NCI-H1436 treated with DMSO at 0.1 percent for 48 hours (cell line): ENCODE measurements at regions not wholly inside any gene's neighbourhood (a gene's known extent, or its start where the extent isn't known, plus 50 kb on each side); places are given as distances from the start of the nearest gene placed in this dataset.

Experiments used
- DNase-seq: peaks from one replicate; lab custom pipeline; 2025; lab: John Stamatoyannopoulos, UW

GRCh38 chr10:57535306-57535705 is 732.4 kb downstream of the IPMK start:
- DNase-seq = no peak

DNA sequence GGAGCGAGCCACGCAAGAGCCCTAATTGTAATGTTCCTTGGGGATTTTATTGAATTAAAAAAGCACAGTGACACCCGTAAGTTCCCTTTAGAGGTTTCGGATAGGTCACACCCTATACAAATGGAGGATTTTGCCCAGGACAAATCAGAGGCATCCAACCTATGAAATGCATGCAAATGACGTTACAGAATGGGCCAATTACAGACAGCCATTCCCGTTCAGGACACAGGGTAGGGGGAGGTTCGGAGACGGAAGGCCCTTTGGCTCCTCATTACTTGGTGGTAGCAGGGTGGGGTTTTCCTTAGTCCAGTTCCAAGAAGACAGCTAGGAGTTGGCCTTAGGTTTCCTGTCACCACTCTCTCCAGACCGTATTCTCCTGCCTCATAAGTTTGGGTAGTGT is 754.1 kb downstream of the IPMK start:
- DNase-seq = no peak

DNA sequence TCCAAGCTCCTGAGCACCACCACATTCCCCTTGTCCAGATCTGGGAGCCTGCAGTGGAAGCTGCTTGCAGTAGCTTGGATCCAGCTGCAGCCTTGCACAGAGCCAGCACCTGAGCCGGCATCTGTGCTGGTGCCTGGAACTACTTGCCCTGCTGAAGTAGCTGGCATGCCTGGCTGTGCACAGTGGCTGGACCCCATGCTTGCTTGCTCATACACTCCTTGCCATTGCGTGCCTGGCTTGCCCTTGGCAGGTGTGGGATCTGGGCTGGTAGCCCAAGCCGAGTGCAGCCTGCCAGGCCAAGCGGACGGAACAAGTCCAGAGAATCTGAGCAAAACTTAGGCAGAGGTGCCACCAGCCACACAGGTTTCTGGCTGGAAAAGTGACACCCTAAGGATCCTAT is 759.9 kb downstream of the IPMK start:
- DNase-seq = no peak

- DNase-seq = no peak
Measured at GRCh38 chr10:57506414-57507094, 761.1 kb downstream of the IPMK start.

DNA sequence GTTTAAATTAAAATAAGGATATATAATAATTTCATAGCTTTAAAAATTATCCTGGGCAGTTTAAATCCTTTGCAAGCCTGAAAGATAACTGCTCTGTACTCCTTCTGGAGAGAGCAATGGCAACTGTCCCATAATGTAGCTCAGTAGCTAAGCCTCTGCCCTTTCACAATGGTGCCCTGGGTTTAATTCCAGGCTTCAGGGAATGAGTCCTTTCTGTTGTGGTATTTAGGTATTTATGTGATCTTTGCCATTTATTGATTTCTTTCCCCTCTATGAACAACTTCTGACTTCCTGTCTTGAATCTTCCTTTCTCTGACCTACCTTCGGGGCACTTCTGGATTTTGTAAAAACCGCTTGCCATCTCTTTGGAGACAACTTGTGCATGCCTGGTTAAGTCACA is 773.2 kb downstream of the IPMK start:
- DNase-seq = no peak

- no peak for DNase-seq
Measured at GRCh38 chr10:57482259-57482658, 785.4 kb downstream of the IPMK start.

DNA sequence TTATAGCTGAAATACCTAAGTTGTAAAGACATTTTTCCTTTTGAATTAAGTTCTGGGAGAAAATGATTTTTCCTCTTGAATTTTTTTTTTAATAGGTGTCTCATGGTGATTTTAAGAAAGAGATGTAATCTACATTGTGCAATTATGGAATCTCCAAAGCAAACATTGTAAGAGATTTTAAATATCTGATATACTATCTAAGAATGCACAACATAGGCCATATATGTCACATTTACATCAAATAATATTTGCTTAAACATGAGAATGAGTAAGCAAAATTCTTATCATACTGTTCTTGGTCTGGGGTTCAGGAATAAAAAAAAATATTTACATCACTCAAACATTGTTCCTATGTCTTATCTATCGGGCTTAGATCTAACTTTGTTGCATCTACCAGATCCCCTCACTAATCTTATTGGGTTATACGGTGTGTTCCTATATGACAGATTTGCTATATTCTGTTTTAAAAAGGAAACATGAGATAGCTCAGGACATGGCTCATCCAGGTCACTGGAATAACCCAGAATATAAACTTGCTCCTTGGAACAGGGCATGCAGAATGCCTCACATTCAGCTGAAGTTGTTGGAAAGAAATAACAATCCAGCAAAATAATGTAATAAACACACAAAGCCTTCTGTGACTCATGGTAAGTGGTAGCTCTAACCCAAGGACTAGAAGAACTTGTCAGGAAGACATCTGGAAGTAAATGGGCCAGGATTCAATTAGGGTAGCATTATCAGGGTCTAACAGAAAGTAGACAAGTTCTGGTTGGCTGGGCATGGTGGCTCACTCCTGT is 794.7 kb downstream of the IPMK start:
- no peak for DNase-seq

DNA sequence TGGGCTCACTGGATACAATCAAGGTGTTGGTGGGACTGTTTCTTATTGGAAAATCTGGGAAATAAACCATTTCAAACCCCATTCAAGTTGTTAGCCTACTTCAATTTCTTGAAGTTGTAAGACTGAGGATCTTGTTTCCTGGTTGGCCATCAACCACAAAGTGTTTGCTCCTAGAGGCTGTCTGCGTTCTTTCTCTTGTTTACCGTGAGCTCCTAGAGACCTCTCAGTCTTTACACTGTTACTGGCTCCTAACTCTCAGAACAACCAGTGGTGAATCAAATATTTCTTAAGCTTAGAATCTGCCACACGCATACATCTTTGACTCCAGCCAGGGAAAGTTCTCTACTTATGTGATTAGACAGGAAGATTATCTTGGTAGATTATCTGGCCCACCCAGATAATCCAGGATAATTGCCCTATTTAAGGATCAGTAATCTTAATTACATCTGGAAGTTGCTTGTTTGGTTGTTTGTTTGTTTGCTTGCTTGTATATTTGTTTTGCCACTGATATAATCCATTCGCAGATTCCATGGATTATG is 798.7 kb downstream of the IPMK start:
- DNase-seq = no peak

GRCh38 chr10:57465155-57465554 is 802.5 kb downstream of the IPMK start:
- no peak for DNase-seq

- DNase-seq = no peak
Measured at GRCh38 chr10:57460540-57460939, 807.2 kb downstream of the IPMK start.

GRCh38 chr10:57457972-57458512 is 809.7 kb downstream of the IPMK start:
- no peak for DNase-seq

- DNase-seq = no peak
Measured at GRCh38 chr10:57430376-57430775, 837.3 kb downstream of the IPMK start.

DNA sequence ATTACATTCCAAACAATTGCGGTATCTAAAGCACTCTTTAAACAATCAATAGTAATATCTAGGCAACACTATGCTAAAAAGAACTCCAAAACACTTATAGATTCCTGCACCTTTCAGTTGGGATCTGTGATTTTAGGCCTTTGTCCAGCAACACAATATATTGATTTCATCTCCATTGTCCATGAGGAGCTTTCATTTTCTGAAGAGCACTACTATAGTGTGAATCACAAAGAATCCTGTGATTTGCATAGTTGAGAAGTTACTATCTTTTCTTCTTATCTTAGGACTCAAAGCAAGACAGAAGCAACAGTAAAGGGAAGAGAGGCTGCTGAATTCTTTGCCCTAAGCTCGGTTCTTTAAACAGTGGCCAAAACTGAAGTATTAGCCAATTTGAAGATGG is 846.8 kb downstream of the IPMK start:
- no peak for DNase-seq

DNA sequence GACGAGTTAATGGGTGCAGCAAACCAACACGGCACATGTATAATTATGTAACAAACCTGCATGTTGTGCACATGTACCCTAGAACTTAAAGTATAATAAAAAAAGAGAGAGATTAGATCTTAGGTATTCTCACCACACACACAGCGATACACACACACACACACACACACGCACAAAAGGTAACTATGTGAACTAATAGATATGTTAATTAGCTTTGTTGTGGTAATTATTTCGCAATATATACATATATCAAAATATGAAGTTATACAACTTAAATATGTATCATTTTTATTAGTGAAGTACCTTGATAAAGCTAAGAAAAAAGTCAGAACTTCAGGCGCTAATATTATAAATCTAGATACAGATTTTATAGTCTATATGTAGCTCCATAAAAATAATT is 849.2 kb downstream of the IPMK start:
- no peak for DNase-seq

DNA sequence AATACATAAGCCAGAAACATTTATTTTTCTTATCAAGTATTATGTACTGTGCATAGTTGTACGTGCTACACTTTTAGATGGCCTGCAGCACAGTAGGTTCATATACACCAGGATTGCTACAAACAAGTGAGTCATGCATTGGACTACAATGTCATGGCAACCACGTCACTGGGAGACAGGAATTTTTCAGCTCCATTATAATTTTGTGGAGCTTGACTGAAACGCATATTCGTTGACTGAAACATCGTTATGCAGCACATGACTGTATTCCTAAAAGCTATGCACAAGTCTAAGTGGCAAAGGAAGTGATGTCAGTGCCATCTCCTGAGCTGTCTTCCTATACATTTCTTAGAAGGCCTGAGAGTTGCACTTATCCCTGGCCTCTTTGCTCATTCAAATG is 871.8 kb downstream of the IPMK start:
- DNase-seq = no peak

DNA sequence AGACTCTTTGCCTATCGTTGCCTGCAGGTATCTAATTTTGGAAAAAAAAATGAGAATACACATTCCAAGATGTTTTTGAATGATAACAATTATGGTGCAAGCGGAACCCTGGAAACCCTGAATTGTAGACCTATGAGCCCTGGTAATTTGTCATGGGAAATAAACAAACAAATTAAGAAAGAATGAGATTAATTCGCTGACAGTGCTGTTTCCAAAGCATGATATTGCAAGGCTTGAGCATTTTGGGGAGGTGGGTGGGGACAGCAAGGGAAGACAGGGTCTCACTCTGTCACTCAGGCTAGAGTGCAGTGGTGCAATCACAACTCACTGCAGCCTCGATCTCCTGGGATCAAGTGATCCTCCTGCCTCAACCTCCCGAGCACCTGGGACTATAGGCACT is 900.3 kb downstream of the IPMK start:
- no peak for DNase-seq

DNA sequence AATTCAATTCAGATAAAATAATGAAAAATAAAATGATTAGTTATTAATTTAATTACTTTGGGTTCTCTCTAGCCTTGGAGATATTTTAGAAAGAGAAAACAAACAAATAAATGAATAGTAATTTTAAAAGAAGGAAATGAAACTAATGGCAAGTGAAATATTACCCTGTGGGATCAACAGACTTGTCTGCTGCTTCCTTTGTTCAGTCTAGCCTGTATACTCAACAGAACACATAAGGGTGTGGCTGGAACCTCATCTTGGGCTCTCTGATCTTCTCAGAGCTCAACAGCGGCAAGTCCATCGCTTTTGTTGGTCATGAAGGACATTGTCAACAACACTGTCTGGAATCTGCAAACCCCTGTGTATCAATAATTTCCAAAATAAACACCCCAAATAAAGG is 904.9 kb downstream of the IPMK start:
- no peak for DNase-seq

DNA sequence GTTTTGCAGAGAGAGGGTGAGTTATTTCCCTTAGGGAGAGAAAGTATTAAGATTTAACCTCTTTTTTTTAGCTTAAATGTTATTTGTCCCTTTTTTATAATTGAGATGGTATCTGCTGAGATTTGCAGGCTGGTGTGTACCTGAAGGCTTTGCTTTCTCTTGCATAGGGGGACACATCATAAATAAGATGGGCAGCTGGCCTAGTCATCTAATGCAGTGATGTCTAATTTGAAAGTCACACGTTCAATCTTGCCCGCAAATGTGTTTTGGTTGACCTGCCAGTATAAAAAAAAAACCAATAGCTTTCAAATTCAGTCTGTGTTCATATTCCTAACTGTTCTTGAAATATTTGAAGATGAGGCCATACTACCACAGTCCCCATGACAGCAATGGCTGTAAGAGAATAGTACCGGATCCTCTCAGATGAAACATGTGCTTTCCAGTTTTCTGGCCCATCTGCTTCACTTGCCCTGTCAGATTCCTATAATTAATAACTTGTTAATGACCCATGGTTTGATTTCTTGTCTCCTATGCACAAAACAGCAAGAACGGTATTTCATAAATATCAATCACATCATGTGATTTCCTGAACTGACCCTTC is 914.2 kb downstream of the IPMK start:
- no peak for DNase-seq

- no peak for DNase-seq
Measured at GRCh38 chr10:57351076-57351475, 916.6 kb downstream of the IPMK start.

DNA sequence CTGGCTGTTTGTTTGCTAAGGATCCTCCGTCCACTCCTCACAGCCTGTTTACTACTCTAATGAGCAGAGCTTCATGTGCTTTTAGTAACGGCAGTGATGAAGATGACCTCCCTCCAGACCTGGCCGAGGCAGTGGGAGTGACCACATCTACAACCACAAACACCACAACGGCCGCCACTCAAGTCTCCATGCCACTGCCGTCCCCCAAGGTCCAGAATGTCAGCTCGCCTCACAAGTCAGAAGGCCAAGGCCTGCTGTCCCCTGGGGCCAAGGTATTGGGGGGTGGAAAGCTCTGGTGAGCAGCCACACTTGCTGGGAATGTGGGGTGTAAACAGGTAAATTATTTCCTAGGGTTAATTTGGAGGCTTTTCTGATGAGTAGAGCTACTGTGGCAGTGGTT is 926.4 kb downstream of the IPMK start:
- DNase-seq = no peak

- DNase-seq = no peak
Measured at GRCh38 chr10:57338823-57339558, 928.7 kb downstream of the IPMK start.

- no peak for DNase-seq
Measured at GRCh38 chr10:57336865-57337264, 930.8 kb downstream of the IPMK start.
